ENCODE measurements at regions not wholly inside any gene's neighbourhood (a gene's known extent, or its start where the extent isn't known, plus 50 kb on each side); places are given as distances from the start of the nearest gene placed in this dataset.

GRCh38 chr13:109682534-109683244, 103.7 kb downstream of the IRS2 start:
- no peak for TF ChIP-seq CSRNP3 (CRISPR knock-in tag; IDR thresholded peaks at IDR 0.05)
- no peak for ATAC-seq

DNA sequence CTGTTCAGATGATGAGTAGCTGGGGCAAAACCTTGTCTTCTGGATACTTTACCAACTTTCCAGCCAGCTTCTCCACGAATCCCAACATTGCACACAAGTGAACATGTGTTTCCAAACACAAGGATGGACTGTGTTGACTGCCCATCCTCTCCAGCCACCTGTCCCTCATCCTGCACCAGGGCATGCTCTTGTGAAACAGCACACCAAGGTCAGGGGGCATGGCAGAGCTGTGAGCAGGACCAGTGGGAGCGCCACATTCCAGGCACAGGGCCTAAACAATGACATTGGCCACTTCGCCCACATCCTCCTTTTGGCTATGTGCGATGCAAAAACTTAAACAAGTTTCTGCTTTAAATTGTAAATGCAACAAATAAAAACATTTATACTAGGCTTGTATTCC, 105.5 kb downstream of the IRS2 start:
- TF ChIP-seq CSDC2 (CRISPR knock-in tag; IDR thresholded peaks at IDR 0.05) = no peak
- no peak for ATAC-seq

- no peak for ATAC-seq
- no peak for TF ChIP-seq ZFP3 (CRISPR knock-in tag; IDR thresholded peaks at IDR 0.05)
- TF ChIP-seq, protein P1, sequence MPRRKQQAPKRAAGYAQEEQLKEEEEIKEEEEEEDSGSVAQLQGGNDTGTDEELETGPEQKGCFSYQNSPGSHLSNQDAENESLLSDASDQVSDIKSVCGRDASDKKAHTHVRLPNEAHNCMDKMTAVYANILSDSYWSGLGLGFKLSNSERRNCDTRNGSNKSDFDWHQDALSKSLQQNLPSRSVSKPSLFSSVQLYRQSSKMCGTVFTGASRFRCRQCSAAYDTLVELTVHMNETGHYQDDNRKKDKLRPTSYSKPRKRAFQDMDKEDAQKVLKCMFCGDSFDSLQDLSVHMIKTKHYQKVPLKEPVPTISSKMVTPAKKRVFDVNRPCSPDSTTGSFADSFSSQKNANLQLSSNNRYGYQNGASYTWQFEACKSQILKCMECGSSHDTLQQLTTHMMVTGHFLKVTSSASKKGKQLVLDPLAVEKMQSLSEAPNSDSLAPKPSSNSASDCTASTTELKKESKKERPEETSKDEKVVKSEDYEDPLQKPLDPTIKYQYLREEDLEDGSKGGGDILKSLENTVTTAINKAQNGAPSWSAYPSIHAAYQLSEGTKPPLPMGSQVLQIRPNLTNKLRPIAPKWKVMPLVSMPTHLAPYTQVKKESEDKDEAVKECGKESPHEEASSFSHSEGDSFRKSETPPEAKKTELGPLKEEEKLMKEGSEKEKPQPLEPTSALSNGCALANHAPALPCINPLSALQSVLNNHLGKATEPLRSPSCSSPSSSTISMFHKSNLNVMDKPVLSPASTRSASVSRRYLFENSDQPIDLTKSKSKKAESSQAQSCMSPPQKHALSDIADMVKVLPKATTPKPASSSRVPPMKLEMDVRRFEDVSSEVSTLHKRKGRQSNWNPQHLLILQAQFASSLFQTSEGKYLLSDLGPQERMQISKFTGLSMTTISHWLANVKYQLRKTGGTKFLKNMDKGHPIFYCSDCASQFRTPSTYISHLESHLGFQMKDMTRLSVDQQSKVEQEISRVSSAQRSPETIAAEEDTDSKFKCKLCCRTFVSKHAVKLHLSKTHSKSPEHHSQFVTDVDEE (CRISPR knock-in tag; IDR thresholded peaks at IDR 0.05) = no peak
- TF ChIP-seq, protein P2, sequence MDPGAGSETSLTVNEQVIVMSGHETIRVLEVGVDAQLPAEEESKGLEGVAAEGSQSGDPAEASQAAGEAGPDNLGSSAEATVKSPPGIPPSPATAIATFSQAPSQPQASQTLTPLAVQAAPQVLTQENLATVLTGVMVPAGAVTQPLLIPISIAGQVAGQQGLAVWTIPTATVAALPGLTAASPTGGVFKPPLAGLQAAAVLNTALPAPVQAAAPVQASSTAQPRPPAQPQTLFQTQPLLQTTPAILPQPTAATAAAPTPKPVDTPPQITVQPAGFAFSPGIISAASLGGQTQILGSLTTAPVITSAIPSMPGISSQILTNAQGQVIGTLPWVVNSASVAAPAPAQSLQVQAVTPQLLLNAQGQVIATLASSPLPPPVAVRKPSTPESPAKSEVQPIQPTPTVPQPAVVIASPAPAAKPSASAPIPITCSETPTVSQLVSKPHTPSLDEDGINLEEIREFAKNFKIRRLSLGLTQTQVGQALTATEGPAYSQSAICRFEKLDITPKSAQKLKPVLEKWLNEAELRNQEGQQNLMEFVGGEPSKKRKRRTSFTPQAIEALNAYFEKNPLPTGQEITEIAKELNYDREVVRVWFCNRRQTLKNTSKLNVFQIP (CRISPR knock-in tag; IDR thresholded peaks at IDR 0.05; ENCODE audit: borderline replicate concordance, low read depth) = no peak
- TF ChIP-seq, protein P3, sequence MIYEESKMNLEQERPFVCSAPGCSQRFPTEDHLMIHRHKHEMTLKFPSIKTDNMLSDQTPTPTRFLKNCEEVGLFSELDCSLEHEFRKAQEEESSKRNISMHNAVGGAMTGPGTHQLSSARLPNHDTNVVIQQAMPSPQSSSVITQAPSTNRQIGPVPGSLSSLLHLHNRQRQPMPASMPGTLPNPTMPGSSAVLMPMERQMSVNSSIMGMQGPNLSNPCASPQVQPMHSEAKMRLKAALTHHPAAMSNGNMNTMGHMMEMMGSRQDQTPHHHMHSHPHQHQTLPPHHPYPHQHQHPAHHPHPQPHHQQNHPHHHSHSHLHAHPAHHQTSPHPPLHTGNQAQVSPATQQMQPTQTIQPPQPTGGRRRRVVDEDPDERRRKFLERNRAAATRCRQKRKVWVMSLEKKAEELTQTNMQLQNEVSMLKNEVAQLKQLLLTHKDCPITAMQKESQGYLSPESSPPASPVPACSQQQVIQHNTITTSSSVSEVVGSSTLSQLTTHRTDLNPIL (CRISPR knock-in tag; IDR thresholded peaks at IDR 0.05; ENCODE audit: low read depth) = no peak
These were observed 106.1 kb downstream of the IRS2 start for GRCh38 chr13:109680288-109680687.

- no peak for ATAC-seq
- TF ChIP-seq OSR1 (CRISPR knock-in tag; IDR thresholded peaks at IDR 0.05) (no peak), ZFP3 (CRISPR knock-in tag; IDR thresholded peaks at IDR 0.05) (no peak), ZNF70 (CRISPR knock-in tag; IDR thresholded peaks at IDR 0.05) (no peak), GLIS3 (CRISPR knock-in tag; IDR thresholded peaks at IDR 0.05) (no peak), PATZ1 (CRISPR knock-in tag; IDR thresholded peaks at IDR 0.05; ENCODE audit: borderline replicate concordance) (no peak), CSRNP3 (CRISPR knock-in tag; IDR thresholded peaks at IDR 0.05) (no peak), ZFP30 (CRISPR knock-in tag; IDR thresholded peaks at IDR 0.05) (no peak), ARNTL (CRISPR knock-in tag; IDR thresholded peaks at IDR 0.05; ENCODE audit: borderline replicate concordance, low read depth) (no peak), ISL1 (CRISPR knock-in tag; IDR thresholded peaks at IDR 0.05) (no peak), ESRRG (CRISPR knock-in tag; IDR thresholded peaks at IDR 0.05) (no peak), ZC3H10 (CRISPR knock-in tag; IDR thresholded peaks at IDR 0.05) (no peak), ZNF565 (CRISPR knock-in tag; conservative IDR thresholded peaks at IDR 0.05; ENCODE audit: low read depth) (no peak)
- TF ChIP-seq, protein P1 (CRISPR knock-in tag; IDR thresholded peaks at IDR 0.05) = no peak
- TF ChIP-seq, protein P2 (CRISPR knock-in tag; IDR thresholded peaks at IDR 0.05; ENCODE audit: borderline replicate concordance, low read depth) = no peak
These were observed 107.9 kb downstream of the IRS2 start for GRCh38 chr13:109678459-109678858.
